ENCODE measurements at regions not wholly inside any gene's neighbourhood (a gene's known extent, or its start where the extent isn't known, plus 50 kb on each side); places are given as distances from the start of the nearest gene placed in this dataset.

- Histone ChIP-seq H3K4me1 (ENCODE audit: insufficient read depth, low read length) (no peaks in the 10 kb centered on the region), H2AFZ (ENCODE audit: low read depth, low read length) (no peak overlapping the region), H4K20me1 (ENCODE audit: insufficient read depth, low read length) (no peaks in the 10 kb centered on the region; the same call in 1 of the 2 replicates), H3K79me2 (ENCODE audit: insufficient read depth, low read length) (no peaks in the 10 kb centered on the region), H3K27ac (ENCODE audit: low read length) (no peak overlapping the region), H3K4me3 (ENCODE audit: low read depth in 1 of 2, low read length in 2 of 2) (no peak overlapping the region), H3K27me3 (ENCODE audit: insufficient read depth, low read length, poor library complexity) (no peaks in the 10 kb centered on the region), H3K36me3 (ENCODE audit: insufficient read depth, low read length) (no peaks in the 10 kb centered on the region), H3K9ac (ENCODE audit: low read depth, low read length) (no peak overlapping the region), H3K9me3 (ENCODE audit: insufficient read depth, low read length, severe bottlenecking) (no peaks in the 10 kb centered on the region), H3K4me2 (ENCODE audit: insufficient read depth, low read length) (no peak overlapping the region)
- DNase-seq (no peak), ATAC-seq (ENCODE audit: insufficient read depth, low read depth) (no peak)
- TF ChIP-seq CTCF (IDR thresholded peaks at IDR 0.05; ENCODE audit: borderline replicate concordance, extremely low read depth, low read length, poor library complexity, severe bottlenecking) (no peak), EZH2 (IDR thresholded peaks at IDR 0.05; ENCODE audit: borderline replicate concordance, low read depth, low read length, severe bottlenecking) (no peak)
These were observed 88.1 kb upstream of the RET start for GRCh38 chr10:42988517-42989395.

- Histone ChIP-seq H3K27me3 (ENCODE audit: insufficient read depth, low read length, poor library complexity) (no peaks in the 10 kb centered on the region), H3K4me3 (ENCODE audit: low read depth in 1 of 2, low read length in 2 of 2) (no peak overlapping the region), H3K9me3 (ENCODE audit: insufficient read depth, low read length, severe bottlenecking) (no peaks in the 10 kb centered on the region), H4K20me1 (ENCODE audit: insufficient read depth, low read length) (no peaks in the 10 kb centered on the region; the same call in 1 of the 2 replicates), H3K9ac (ENCODE audit: low read depth, low read length) (no peak overlapping the region), H2AFZ (ENCODE audit: low read depth, low read length) (no peak overlapping the region), H3K36me3 (ENCODE audit: insufficient read depth, low read length) (no peaks in the 10 kb centered on the region), H3K4me2 (ENCODE audit: insufficient read depth, low read length) (no peak overlapping the region), H3K4me1 (ENCODE audit: insufficient read depth, low read length) (no peaks in the 10 kb centered on the region), H3K79me2 (ENCODE audit: insufficient read depth, low read length) (no peaks in the 10 kb centered on the region), H3K27ac (ENCODE audit: low read length) (no peak overlapping the region)
- DNase-seq (no peak), ATAC-seq (ENCODE audit: insufficient read depth, low read depth) (no peak)
- no peak for TF ChIP-seq CTCF (IDR thresholded peaks at IDR 0.05; ENCODE audit: borderline replicate concordance, extremely low read depth, low read length, poor library complexity, severe bottlenecking)
- TF ChIP-seq EZH2 (IDR thresholded peaks at IDR 0.05; ENCODE audit: borderline replicate concordance, low read depth, low read length, severe bottlenecking), result no peak
These were observed 87.4 kb upstream of the RET start for GRCh38 chr10:42989481-42989921.

GRCh38 chr10:42990016-42990720, 86.7 kb upstream of the RET start:
- Histone ChIP-seq H3K36me3 (ENCODE audit: insufficient read depth, low read length) (no peaks in the 10 kb centered on the region), H4K20me1 (ENCODE audit: insufficient read depth, low read length) (no peaks in the 10 kb centered on the region; the same call in 1 of the 2 replicates), H3K9me3 (ENCODE audit: insufficient read depth, low read length, severe bottlenecking) (no peaks in the 10 kb centered on the region), H3K9ac (ENCODE audit: low read depth, low read length) (no peak overlapping the region), H3K4me1 (ENCODE audit: insufficient read depth, low read length) (no peaks in the 10 kb centered on the region), H3K4me2 (ENCODE audit: insufficient read depth, low read length) (no peak overlapping the region), H2AFZ (ENCODE audit: low read depth, low read length) (no peak overlapping the region), H3K27me3 (ENCODE audit: insufficient read depth, low read length, poor library complexity) (no peaks in the 10 kb centered on the region), H3K27ac (ENCODE audit: low read length) (no peak overlapping the region), H3K4me3 (ENCODE audit: low read depth in 1 of 2, low read length in 2 of 2) (no peak overlapping the region), H3K79me2 (ENCODE audit: insufficient read depth, low read length) (no peaks in the 10 kb centered on the region)
- TF ChIP-seq CTCF (IDR thresholded peaks at IDR 0.05; ENCODE audit: borderline replicate concordance, extremely low read depth, low read length, poor library complexity, severe bottlenecking), result no peak
- TF ChIP-seq EZH2 (IDR thresholded peaks at IDR 0.05; ENCODE audit: borderline replicate concordance, low read depth, low read length, severe bottlenecking), result no peak
- peak; percentile 78 for ATAC-seq (ENCODE audit: insufficient read depth, low read depth)
- peak; percentile 27 for DNase-seq

All from DND-41 (cell line).